ENCODE measurements at regions not wholly inside any gene's neighbourhood (a gene's known extent, or its start where the extent isn't known, plus 50 kb on each side); places are given as distances from the start of the nearest gene placed in this dataset.

GRCh38 chrX:10966057-10966456 lies 145.1 kb upstream of the HCCS start:
- Histone ChIP-seq H2AFZ (ENCODE audit: low read length) (no peak overlapping the region), H2BK15ac (ENCODE audit: low read length) (no peak overlapping the region), H3K18ac (ENCODE audit: extremely low read depth, low read length) (no peak overlapping the region), H2BK20ac (ENCODE audit: low read length) (no peak overlapping the region), H3K4me3 (ENCODE audit: extremely low read depth in 1 of 4, insufficient read depth in 2 of 4, low read depth in 3 of 4, low read length in 4 of 4) (no peak overlapping the region), H3K79me1 (ENCODE audit: low read depth, low read length) (no peaks in the 10 kb centered on the region), H3K23me2 (ENCODE audit: low read depth, low read length) (no peaks in the 10 kb centered on the region), H3K4me1 (replicated peaks in 1 of 4; ENCODE audit: control insufficient read depth in 3 of 4, insufficient read depth in 4 of 4, low read length in 3 of 4) (no peaks in the 10 kb centered on the region), H4K5ac (ENCODE audit: insufficient read length, low read depth, low read length) (no peak overlapping the region), H3K4ac (replicated peaks; ENCODE audit: insufficient read length, low read depth, low read length) (no peak overlapping the region), H4K8ac (ENCODE audit: extremely low read depth, insufficient read depth, low read length) (no peak overlapping the region), H3K23ac (ENCODE audit: insufficient read length) (no peak overlapping the region), H4K20me1 (replicated peaks in 1 of 2; ENCODE audit: control insufficient read depth in 1 of 2, insufficient read depth in 2 of 2, low read length in 2 of 2) (no peaks in the 10 kb centered on the region), H3K14ac (ENCODE audit: insufficient read length) (no peak overlapping the region), H4K91ac (replicated peaks; ENCODE audit: insufficient read length, low read length) (no peak overlapping the region), H2BK120ac (replicated peaks; ENCODE audit: low read depth, low read length) (no peak overlapping the region), H3K9me3 (ENCODE audit: insufficient read depth in 2 of 2, low read depth in 1 of 2, low read length in 1 of 2) (no peaks in the 10 kb centered on the region), H3K27ac (ENCODE audit: low read depth, low read length) (no peak overlapping the region), H3K79me2 (ENCODE audit: control insufficient read depth in 1 of 2, insufficient read depth in 2 of 2, low read length in 2 of 2) (no peaks in the 10 kb centered on the region), H3K27me3 (replicated peaks in 1 of 4; ENCODE audit: control insufficient read depth in 3 of 4, extremely low read depth in 1 of 4, insufficient read depth in 3 of 4, low read length in 3 of 4) (no peaks in the 10 kb centered on the region), H3K36me3 (ENCODE audit: control insufficient read depth in 2 of 4, insufficient read depth in 4 of 4, low read length in 3 of 4) (no peaks in the 10 kb centered on the region), H3K4me2 (ENCODE audit: insufficient read depth in 1 of 2, low read depth in 2 of 2, low read length in 2 of 2) (no peak overlapping the region), H2AK5ac (ENCODE audit: low read depth, low read length) (no peak overlapping the region), H3K56ac (replicated peaks; ENCODE audit: insufficient read length, low read depth, low read length) (no peak overlapping the region), H3K9ac (replicated peaks in 1 of 4; ENCODE audit: extremely low read depth in 1 of 4, low read depth in 3 of 4, low read length in 3 of 4) (no peak overlapping the region), H2BK12ac (ENCODE audit: low read depth, low read length) (no peak overlapping the region), H2BK5ac (ENCODE audit: low read depth, low read length) (no peak overlapping the region)
- FAIRE-seq (no peak), DNase-seq (ENCODE audit: low read depth in 1 of 2, low spot score in 2 of 2) (no peak)
- no CpG with 5 or more reads among the region's 1 CpG for WGBS, 2 experiments (ENCODE audit: extremely low coverage in 1 of 2, insufficient coverage in 1 of 2, insufficient read length in 1 of 2, insufficient replicate concordance in 2 of 2, low coverage in 1 of 2, low lambda C conversion rate in 2 of 2, missing lambda C conversion rate in 1 of 2)
- ChIA-PET POLR2A (ENCODE audit: partially characterized antibody) (no interaction called here), CTCF (ENCODE audit: partially characterized antibody) (no interaction called here)
- TF ChIP-seq EGR1 (IDR thresholded peaks at IDR 0.05; ENCODE audit: borderline replicate concordance, low read depth, low read length) (no peak), POLR2A (IDR thresholded peaks at IDR 0.05; ENCODE audit: control extremely low read depth in 1 of 2, low read depth in 2 of 2, low read length in 2 of 2) (no peak), USF2 (IDR thresholded peaks at IDR 0.05; ENCODE audit: low read length) (no peak), E2F6 (IDR thresholded peaks at IDR 0.05) (no peak), SP2 (IDR thresholded peaks at IDR 0.05; ENCODE audit: low read length) (no peak), CBX5 (IDR thresholded peaks at IDR 0.05; ENCODE audit: low read depth, low read length) (no peak), HDAC2 (IDR thresholded peaks at IDR 0.05; ENCODE audit: borderline replicate concordance in 1 of 2, low read depth in 2 of 2, low read length in 2 of 2) (no peak), KDM1A (IDR thresholded peaks at IDR 0.05; ENCODE audit: borderline replicate concordance, low read length) (no peak), ATF2 (IDR thresholded peaks at IDR 0.05; ENCODE audit: low read length) (no peak), RNF2 (IDR thresholded peaks at IDR 0.05; ENCODE audit: borderline replicate concordance, low read depth, low read length, missing control alignments, poor library complexity, severe bottlenecking) (no peak), SP1 (IDR thresholded peaks at IDR 0.05; ENCODE audit: low read depth, low read length) (no peak), POU5F1 (IDR thresholded peaks at IDR 0.05; ENCODE audit: low read depth, low read length) (no peak)
